ENCODE measurements at regions not wholly inside any gene's neighbourhood (a gene's known extent, or its start where the extent isn't known, plus 50 kb on each side); places are given as distances from the start of the nearest gene placed in this dataset.

DNA sequence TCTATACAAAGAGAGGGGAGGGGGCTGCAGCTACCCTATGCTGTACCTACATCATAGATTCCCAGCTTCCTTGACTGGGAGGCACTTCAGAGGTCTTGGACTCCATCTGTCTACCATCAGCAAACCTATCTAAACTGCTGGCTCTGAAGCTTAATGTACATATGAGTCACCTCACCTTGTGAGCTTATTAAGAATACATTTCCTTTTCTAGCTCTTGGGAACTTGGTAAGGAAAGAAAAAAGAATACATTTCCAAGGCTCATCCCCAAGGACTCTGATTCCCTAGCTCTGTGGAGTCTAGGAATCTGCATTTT, 50.0 kb upstream of the PRELP start:
- CTCF ChIA-PET: interaction anchor here (1.2 kb wide), 1 partner anchor 158 kb away, joined by 3 read pairs; no protein-coding TSS in a partner anchor

More for the DNA sequence above, 50.0 kb upstream of the PRELP start:
- POLR2A ChIA-PET: no interaction called here
